Stimulated activated CD4-positive, alpha-beta T cell treated with anti-CD3 and anti-CD28 coated beads, Interleukin-15, amount 100 ng/mL, for 1 hour (primary cell): ENCODE measurements at regions not wholly inside any gene's neighbourhood (a gene's known extent, or its start where the extent isn't known, plus 50 kb on each side); places are given as distances from the start of the nearest gene placed in this dataset.

Experiments used
- DNase-seq, 2 donors: peaks; one replicate each; pipeline ENCODE4 v3.0.0-alpha.2; 2020; ENCODE audit warnings: low read depth in 1 of 2, low spot score in 1 of 2

DNA sequence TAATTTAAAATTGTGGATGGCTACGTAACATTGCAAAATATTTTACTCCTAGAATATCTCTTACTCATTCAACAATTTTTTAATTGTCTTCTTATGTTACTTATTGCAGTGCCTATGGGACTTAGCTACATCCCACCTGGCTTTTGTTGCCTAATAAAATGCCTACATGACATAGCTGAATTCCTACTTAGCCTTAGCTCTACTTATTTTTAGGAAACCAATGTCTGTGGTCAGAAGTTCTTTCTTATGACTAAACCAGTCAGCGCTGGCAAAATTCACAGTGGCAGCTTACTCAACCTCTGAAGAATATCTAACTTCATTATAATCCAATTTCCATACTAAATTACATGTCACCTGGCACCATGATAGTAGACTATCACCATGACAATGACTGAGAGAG, 1612.4 kb upstream of the LRRTM3 start:
- DNase-seq = no peak

DNA sequence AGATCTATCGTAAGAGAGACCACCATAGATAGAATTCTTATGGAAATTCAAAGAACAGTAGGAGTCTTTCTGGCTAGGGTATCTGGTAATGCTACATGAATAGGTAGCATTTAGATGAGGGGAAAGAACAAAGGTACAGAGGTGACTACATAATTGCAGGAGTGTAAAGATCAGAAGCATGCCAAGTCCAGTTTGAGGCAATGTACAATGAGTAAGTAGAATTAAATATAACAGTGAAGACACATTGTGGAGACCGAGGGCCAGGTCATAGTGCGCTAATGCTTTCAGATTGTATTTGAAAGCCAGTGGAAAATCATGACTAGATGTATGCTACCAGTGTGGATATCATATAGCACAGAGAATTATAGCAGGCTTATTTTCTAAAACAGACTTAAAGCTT, 1611.6 kb upstream of the LRRTM3 start:
- no peak for DNase-seq

DNA sequence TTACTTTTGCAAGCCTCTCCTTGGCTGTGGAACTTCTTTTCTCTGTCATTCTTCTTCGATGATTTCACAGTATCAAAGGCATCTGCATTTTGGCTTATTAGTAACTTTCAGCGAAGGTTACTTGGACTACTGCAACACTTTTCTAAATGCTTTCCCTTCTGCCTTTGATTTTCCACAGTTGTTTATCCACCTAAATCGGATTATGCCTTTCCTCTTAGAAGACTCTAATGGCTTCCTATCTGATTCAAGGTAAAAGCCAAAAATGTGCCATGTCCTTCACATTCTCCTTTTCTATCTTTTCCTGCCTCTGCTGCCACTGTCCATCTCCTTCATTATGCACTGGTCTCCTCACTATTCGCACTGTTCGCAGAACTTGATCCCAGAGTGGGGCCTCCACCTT, 1606.3 kb upstream of the LRRTM3 start:
- DNase-seq = no peak

DNA sequence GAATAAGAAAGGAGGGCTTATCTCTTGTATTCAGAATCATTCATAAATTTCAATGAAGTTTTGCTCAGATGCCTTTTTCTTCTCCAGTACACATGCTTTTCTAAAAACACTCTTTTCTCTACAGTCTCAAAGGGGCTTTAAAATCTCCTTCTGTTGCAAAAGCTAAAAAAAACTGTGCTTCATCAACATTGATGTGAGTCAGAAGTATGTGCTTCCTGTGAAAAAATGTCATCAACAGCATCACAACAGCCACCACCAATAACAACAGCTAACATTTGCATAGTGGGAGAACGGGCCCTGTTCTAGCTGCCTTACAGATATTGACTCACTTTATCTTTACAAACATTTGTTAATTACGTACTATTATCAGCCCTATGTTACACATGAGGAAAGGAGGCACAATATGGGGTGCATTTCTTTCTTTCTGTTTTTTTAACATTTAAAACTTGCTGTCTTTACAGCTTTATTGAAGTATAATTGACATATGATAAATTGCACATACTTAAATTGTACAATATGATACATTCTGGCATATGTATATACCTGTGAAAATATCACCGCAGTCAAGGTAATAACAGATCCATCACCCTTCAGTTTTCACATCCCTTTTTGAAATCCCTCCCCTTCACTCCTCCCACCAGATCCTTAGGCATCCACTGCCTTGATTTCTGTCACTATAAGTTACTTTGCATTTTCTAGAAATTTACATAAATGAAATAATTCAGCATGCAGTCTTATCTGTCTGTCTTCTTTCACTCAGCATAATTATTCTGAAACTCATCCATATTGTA, 1605.4 kb upstream of the LRRTM3 start:
- DNase-seq = no peak

DNA sequence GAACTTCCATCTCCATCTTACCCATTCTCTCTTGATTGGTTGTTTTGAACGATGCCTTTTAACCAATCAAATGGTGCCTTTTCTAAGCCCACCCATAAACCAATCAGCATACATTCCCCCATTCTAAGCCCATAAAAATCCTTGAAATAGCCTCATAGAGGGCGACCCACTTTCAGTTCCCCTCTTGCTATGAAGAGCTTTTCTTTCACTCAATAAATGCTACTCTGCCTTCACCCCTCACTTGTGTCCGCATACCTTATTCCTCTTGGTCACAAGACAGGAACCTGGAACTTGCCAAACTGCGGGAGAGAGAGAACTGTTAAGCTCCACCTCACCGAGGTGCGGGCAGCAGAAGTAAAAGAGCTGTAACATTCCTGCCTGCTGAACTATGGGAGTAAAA, 1602.0 kb upstream of the LRRTM3 start:
- no peak for DNase-seq

DNA sequence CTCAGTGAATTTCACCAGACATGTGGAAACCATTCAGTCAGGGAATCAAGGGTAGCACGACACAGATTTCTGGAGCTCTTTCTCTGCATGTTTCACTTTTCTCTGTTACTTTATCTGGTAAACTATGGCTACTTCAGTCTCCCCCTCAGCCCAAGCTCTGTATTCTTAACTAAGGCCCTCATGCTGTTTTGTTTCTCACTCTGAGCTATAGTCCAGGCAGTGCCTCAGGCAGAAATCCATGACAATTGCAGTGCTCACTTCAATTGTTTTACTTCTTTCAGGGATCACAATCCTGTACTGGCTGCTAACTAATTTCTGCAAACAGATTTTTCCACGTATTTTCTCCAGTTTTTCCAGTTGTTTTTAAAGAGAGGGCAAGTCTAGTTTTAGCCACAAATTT, 1599.9 kb upstream of the LRRTM3 start:
- DNase-seq = no peak

DNA sequence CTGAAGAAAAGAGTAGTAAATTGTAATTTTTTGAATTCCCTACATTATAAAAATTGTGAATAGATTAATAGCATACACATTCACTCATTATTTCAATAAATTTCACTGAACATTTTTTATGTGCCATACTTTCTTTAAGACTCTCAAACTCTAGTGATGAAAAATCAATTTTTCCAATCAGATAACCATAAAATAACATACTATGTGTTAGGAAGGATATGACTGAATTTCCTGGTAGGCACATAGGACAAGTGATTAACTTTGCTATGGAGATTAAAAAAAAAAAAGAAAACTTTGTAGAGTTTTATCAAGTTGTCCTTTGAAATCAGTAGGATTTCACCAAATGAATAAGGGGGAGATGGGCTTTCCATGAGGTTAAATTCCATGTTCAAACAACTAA, 1597.3 kb upstream of the LRRTM3 start:
- no peak for DNase-seq

DNA sequence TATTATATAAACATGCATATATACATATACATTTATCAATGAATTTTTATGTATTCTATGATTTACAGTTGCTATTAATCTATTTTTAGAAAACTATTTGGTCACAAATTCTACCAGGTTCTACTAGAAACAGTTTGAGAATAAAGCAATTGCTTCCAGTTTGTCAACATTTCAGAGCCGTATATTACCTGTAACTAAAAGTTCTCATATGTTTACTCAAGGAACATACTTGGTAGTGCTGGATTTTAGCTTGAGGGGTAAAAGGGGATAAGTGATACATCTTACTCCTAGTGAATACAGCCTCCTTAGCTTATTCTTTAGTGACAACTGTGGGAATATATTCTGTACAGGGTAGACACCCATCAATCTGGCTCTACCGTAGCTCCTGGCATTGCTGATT, 1590.5 kb upstream of the LRRTM3 start:
- no peak for DNase-seq

DNA sequence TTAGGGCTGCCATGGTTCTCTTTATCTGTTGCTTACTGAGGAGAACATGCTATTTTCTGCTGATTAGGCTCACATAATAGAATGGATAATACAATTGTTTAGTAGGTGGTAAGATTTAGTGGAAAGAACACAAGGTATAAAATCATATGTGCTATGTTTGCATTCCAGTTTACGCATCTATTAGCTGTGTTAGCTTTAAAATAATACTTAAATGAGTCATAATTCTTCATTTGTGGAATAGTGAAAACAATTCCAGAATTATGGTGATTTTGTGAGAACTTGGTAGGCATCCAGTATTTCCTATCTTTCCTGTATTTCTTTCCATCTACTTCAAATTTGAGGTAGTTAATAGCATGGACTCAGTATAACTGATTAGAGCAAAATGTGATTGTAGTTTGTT, 1585.5 kb upstream of the LRRTM3 start:
- no peak for DNase-seq

DNA sequence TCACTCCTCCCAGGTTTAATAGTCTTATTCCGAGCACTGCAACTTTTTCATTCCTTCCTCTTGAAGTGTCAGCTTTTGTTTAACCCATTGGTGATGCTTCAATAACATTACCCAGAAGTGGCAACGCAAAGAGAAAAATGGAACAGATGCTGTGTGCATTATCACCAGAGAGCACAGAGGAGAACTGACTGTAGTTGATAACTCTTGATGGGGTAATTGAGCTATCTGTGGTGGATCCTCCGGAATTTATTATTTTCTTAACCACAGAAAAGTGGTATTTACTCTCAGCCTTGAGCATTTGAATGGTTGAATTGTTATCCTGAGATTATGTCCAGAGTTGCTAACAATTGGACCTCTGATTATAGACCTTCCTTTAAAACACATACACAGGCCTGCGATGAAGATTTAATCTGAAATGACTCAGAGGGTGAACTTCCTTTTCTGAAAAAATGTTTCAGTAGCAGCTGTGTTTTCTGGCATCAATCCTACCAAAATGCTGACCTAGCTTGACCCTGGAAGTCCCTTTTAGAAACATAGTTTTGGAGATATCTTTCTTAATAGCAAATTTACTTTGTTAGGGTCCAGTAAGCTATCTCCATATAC, 1584.4 kb upstream of the LRRTM3 start:
- no peak for DNase-seq

DNA sequence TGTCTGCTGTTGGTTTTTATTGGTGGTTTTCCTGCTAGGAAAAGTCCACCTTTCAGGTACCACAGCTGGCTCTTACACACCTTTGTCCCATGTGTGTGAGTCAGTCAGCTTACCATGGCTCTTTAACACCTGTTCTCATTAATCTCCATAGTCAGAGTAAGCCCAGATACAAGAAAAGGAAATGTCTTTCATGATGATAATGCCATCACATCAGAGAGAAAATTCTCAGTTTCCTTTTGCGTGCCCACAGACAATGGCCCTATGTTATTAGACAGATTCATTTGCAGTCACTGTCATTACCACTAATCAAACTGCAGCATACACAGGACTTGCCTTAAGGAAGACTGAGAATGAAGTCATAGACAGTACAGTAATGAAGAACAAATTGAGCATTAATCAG, 1583.6 kb upstream of the LRRTM3 start:
- no peak for DNase-seq

DNA sequence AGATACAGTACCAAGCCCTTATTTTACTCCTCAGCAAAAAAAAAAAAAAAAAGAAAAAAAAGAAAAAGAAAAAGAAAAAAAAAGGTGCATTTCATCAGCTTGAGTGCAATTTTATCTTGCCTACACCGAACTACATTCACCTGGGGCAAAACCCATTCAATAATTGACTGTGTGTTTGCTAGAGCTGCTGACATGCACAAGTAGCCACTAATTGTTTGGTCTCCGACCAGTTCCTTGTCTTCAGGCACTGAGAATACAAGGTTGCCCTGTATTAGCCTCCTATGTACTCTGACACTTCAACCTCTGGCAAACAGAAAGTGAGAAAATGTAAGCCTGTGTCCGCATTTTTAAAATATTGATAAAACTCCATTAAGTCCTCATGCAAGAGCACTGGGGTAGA, 1579.4 kb upstream of the LRRTM3 start:
- no peak for DNase-seq

DNA sequence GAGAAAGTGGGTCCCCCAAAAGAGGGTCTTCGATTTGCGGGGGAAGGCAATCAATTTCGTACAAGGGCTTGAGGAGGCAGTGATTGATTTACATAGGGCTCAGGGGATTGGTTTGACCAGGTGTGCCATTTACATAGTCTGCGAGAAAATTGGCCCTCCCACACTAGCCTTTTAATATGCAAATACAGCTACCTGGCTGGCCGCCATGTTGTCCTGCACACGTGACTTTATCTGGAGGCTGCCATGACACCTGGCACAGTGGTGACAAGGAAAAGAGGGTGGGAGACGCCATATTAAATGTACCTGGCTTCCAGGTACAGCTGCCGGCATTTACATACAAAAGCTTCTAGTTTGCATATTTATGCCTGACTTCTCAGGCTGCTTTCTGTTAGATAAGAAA, 1577.2 kb upstream of the LRRTM3 start:
- DNase-seq = no peak

DNA sequence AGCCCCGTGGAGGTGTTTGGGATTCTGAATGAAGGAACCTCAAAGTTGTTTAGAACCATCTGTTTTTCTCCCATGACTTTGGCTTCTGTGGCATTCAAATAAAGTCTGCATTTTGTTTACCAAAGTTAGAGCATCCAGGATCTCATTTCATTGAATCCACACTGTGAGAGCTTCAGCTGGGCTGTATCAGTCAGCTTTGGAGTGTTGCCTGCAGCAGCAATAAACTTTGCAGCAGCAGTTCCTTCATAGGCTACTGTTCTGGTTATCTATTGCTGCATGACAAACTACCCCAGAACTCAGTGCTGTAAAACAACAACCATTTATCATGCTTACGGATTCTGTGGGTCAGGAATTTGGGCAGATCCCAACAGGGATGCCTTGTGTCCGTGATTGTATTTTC, 1575.2 kb upstream of the LRRTM3 start:
- no peak for DNase-seq

DNA sequence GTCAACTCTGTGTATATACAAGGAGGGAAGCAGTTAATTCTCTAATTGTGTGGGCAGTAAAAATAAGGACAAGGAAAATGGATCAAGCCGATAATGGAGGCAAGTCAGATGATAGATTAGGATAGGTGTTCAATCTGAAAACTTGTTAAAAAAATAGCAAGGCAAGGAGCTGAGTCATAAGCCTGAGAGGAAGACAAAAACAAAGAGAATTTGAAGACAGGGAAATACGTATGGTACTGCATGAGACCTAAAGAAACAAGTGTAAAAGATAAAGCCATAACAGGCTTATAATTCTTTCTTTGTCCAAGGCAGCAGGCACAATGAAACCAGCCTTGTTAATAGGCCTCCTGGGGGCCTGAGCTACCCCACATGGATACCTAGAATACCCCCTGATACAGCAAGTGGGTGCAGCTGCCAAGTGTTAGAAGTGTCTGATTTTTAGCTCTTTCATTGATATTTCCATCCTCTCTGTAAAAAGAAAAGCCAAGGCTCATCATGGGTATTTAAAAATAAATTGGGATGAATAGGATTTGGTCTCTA, 1570.6 kb upstream of the LRRTM3 start:
- DNase-seq = no peak

DNA sequence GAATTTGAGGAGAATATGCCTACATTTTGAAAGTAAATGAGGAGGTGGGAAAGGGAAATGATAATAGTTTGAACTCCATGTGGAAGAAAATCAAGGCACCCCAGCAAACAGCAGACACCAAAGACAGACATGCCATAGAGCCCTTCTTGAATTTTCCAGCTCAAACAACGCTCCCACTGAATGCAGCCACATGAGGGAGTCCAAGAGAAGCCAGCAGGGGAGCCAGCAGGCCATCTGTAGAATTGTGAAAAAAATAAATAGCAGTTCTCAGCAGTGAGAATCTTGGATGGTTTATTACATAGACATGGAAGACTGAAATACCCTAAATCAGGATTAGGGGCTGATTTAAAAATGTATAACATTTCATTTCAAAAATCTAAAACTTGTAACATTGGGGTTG, 1567.3 kb upstream of the LRRTM3 start:
- DNase-seq = no peak

DNA sequence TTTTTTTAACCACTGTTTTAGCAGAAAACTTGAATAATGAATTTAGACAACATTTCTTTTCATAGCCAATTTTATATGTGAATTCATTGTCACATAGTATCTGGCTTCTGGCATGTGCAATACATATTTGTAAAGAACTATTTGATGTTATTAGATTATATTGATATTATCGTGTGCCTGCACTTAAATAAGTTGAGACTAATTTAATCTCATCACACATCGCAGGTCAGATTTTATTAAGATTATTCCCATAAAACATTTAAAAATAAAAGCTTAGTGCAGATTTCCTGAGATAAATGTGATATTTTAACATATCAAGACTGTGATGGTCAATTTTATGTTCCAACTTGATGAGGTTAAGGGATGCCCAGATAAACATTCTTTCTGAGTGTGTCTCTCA, 1565.3 kb upstream of the LRRTM3 start:
- no peak for DNase-seq

DNA sequence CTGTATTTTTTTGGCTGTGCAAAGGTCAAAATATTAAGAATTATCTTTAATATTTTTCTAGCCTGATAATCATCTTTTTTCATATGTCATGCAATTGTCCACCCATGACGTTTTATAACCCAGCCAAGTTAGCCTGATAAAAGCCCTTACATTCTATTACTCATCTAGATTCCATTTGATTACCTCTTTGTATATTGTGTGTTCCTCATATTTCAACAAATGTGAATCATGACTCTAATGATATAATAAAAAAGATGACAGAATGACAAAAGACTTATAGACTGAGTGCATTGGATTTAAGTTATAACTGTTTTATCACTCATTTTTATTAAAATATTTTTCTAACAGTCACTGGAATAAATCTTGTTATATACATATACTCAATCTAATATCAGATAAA, 1560.0 kb upstream of the LRRTM3 start:
- DNase-seq = no peak

DNA sequence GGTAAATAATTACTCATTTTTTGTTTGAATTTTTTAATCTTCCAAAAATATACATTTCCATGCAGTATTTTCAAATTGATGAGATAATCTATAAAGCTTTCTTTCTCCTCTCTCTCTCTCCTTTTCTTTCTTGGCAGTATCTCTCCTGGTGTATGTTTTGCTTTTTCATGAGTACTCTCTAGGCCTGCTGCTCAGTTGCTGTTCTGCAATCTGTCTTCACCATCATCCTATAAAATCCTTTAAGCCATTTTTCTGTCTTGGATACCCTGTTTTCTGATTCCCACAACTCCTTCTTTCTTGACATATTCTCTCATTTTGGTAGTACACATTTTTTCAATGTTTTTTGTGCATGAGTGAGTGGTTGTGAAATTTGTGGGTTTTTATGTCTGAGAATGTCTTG, 1558.1 kb upstream of the LRRTM3 start:
- DNase-seq = no peak

DNA sequence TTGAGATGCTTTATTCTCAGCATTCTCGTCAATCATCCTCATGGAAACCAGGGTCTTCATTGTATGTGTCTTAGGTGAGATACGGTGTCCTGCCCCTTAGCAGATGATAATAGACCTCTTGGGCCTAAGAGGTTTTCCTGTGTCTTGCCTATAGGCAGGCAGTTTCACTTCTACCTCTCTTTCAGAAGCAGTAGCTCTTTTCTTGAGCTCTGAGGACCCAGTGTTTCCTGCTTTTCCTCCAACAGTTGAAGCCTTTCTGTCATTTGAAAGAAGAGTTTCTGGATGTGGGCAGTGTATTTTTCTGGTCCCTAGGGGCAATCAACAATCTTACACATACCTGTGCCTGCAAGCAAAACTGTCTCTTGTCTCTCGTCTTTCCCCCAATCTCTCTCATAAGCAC, 1550.3 kb upstream of the LRRTM3 start:
- DNase-seq = no peak

DNA sequence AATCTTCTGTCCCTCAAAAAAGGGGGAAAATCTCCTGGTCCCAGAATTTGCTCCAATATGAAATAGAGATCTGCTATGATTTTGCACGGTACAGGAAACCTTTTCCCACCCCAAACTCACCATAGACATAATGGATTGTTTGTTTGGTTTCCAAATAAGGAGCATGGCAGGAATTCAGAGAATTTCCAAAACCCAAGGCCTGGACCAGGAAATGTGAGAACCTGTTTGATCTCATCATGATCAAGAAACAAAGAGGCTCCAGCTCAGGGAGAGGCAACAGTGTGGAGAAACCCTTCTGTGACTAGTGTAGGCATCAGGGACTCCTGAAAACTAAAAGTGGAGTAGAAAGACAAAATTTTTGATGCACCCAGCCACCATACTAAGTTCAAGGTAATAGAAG, 1548.1 kb upstream of the LRRTM3 start:
- DNase-seq = no peak

DNA sequence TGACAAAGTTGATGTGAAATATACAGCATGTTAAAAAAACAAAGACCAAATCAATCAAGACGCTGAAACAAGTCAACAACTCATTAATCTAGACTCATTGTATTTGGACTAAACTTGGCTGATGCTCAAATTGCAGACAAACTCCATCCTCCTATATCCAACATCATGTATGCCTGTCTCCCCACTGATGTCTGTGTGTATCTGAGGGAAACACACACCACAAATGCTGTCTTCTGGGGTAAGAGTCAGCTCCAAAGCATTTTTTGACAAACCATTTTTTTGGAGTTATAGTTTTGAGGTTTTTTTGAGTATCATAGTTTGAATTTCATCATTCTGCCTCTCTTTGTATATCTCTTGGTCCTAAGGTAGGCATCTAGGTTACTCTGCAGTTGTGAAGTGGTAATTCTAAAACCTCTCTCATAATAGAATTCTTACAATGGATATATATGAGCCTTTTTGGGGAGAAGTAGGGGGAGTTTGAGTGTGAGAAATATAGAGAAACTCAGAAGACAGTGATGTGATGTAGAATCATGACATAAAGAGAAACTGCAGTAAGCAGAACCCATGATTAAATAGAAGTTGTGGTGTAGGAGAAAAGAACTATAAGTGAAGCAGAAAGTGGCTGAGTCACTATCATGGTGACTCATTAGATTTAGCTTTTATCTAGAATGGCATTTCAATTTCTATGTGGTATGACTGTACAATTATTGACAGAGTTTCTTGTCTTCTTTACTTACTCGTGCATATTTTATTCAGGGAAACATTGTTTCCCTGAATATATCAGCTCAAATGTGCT, 1531.1 kb upstream of the LRRTM3 start:
- DNase-seq = no peak
